ENCODE measurements at regions not wholly inside any gene's neighbourhood (a gene's known extent, or its start where the extent isn't known, plus 50 kb on each side); places are given as distances from the start of the nearest gene placed in this dataset.

- TF ChIP-seq POLR2A (IDR thresholded peaks at IDR 0.05; ENCODE audit: low read depth, low read length) (no peak), TAF1 (IDR thresholded peaks at IDR 0.05; ENCODE audit: borderline replicate concordance, low read depth, low read length) (no peak)
Observed at GRCh38 chr21:35908311-35909078, 151.8 kb downstream of the SETD4 start.

Measured in GM12892 (cell line).